ENCODE measurements at regions not wholly inside any gene's neighbourhood (a gene's known extent, or its start where the extent isn't known, plus 50 kb on each side); places are given as distances from the start of the nearest gene placed in this dataset.
A peak's percentile ranks its signal among the peaks of the same experiment; 100 is the strongest.

DNA sequence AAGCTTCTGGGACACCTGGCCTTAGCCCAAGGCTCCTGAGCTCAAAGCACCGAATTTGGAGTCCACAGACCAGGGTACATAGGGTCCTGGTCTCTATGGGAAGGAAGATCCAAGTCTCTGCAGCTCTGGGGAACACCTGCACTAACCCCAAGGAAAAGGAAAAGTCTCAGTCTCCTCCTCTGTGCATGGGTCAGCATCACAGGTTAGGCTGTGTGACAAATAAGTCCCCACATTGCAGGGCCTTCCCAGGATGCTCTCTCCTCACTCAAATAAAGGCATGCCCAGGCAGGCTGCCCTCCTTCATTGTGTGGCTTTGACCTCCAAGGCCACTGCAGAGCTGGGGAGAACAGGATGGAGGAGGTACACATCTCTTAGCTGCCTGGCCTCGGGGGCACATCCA is 121.0 kb upstream of the ZMIZ1 start:
- TF ChIP-seq CREB1 (IDR thresholded peaks at IDR 0.05; ENCODE audit: low read depth): no peak

DNA sequence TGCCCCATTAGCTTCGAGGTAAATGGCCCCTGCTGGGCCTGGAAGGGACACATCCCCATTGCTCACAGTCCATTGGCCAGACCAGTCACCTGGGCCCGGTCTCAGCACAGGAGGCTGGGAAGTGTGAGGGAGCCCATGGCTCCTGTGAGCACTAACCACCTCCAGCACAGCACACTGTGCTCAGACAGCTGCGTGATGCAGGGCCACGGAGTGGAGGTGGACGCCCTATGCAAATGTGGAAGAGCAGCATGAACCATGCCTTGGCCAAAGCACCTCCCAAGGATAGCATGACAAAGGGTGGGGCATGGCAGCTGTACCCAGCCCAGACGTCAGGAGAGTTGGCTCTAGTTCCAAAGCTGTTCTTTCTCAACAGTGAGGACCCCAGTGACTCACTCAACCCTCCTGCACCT is 120.1 kb upstream of the ZMIZ1 start:
- no peak for TF ChIP-seq TEAD4 (IDR thresholded peaks at IDR 0.05)
- no peak; the same call in 1 of the 2 replicates for TF ChIP-seq EP300 (IDR thresholded peaks at IDR 0.05; ENCODE audit: borderline replicate concordance)
- TF ChIP-seq YY1 (IDR thresholded peaks at IDR 0.05; ENCODE audit: low read depth): no peak
- peak; percentile 73 for TF ChIP-seq TCF12 (IDR thresholded peaks at IDR 0.05; ENCODE audit: low read depth)
- TF ChIP-seq, protein P1, sequence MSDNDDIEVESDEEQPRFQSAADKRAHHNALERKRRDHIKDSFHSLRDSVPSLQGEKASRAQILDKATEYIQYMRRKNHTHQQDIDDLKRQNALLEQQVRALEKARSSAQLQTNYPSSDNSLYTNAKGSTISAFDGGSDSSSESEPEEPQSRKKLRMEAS (IDR thresholded peaks at IDR 0.05): peak; percentile 81
- TF ChIP-seq CREB1 (IDR thresholded peaks at IDR 0.05; ENCODE audit: low read depth): no peak
- TF ChIP-seq, protein P2, sequence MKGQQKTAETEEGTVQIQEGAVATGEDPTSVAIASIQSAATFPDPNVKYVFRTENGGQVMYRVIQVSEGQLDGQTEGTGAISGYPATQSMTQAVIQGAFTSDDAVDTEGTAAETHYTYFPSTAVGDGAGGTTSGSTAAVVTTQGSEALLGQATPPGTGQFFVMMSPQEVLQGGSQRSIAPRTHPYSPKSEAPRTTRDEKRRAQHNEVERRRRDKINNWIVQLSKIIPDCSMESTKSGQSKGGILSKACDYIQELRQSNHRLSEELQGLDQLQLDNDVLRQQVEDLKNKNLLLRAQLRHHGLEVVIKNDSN (IDR thresholded peaks at IDR 0.05): peak; percentile 88
- no peak; the same call in 1 of the 2 replicates for TF ChIP-seq CEBPB (IDR thresholded peaks at IDR 0.05)
- peak; percentile 29; the same call in 1 of the 2 replicates for TF ChIP-seq RAD21 (IDR thresholded peaks at IDR 0.05; ENCODE audit: low read depth)
- TF ChIP-seq TAF1 (IDR thresholded peaks at IDR 0.05; ENCODE audit: low read depth): no peak
- no peak for TF ChIP-seq EGR1 (IDR thresholded peaks at IDR 0.05)
- TF ChIP-seq FOXM1 (IDR thresholded peaks at IDR 0.05; ENCODE audit: borderline replicate concordance, low read depth): no peak
- no peak for TF ChIP-seq ZBTB7A (IDR thresholded peaks at IDR 0.05; ENCODE audit: low read depth)
- peak; percentile 78 for TF ChIP-seq NFIC (IDR thresholded peaks at IDR 0.05)
- TF ChIP-seq, protein P3, sequence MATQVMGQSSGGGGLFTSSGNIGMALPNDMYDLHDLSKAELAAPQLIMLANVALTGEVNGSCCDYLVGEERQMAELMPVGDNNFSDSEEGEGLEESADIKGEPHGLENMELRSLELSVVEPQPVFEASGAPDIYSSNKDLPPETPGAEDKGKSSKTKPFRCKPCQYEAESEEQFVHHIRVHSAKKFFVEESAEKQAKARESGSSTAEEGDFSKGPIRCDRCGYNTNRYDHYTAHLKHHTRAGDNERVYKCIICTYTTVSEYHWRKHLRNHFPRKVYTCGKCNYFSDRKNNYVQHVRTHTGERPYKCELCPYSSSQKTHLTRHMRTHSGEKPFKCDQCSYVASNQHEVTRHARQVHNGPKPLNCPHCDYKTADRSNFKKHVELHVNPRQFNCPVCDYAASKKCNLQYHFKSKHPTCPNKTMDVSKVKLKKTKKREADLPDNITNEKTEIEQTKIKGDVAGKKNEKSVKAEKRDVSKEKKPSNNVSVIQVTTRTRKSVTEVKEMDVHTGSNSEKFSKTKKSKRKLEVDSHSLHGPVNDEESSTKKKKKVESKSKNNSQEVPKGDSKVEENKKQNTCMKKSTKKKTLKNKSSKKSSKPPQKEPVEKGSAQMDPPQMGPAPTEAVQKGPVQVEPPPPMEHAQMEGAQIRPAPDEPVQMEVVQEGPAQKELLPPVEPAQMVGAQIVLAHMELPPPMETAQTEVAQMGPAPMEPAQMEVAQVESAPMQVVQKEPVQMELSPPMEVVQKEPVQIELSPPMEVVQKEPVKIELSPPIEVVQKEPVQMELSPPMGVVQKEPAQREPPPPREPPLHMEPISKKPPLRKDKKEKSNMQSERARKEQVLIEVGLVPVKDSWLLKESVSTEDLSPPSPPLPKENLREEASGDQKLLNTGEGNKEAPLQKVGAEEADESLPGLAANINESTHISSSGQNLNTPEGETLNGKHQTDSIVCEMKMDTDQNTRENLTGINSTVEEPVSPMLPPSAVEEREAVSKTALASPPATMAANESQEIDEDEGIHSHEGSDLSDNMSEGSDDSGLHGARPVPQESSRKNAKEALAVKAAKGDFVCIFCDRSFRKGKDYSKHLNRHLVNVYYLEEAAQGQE (IDR thresholded peaks at IDR 0.05; ENCODE audit: low read depth): no peak

DNA sequence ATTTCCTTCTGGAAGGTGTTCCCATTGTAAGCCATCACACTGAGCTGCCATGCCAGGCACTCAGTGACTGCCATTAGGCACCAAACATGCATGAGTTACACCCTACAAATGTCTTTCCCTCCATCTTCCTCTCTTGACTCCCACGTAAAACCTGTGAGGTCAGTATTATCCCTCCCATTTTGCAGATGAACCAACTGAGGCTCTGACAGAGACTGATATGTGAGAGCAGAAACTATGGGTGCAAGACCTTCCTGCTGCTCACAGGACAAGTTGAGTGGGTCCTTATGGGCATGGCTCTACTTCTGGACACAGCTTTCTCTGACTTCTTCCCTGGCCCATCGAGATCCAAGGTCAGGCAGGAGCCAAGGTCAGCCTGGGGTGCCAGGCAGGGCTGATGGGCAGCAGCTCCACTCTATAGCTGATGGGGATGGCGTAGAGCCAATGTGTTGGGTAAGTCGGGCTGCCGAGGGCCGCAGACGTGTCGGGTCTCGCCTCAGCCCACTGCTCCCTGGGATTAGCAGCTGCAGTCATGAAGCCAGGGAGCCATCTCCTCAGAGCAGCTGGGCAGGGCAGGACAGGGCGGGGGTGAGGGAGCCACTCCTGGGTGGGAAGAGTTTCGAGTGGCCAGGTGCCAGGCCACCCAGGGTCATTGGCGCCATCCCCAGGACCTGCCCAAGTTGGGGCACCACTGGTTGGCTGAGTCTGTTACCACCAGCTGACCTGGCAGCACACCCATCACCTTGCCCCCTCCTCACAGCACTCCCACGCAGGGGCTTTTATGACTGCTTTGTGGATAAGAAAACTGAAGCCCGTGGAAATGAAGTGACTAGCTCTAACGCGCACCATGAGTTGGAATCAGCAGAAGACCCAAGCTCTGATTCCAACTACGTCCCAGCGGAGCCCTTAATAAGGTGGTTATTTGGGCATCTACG is 117.8 kb upstream of the ZMIZ1 start:
- TF ChIP-seq, protein P3 (IDR thresholded peaks at IDR 0.05; ENCODE audit: low read depth): no peak
- TF ChIP-seq RAD21 (IDR thresholded peaks at IDR 0.05; ENCODE audit: low read depth) (no peak; the same call in 1 of the 2 replicates), NFIC (IDR thresholded peaks at IDR 0.05) (peak; percentile 89), EP300 (IDR thresholded peaks at IDR 0.05; ENCODE audit: borderline replicate concordance) (peak; percentile 62; the same call in 1 of the 2 replicates), FOXM1 (IDR thresholded peaks at IDR 0.05; ENCODE audit: borderline replicate concordance, low read depth) (no peak), CREB1 (IDR thresholded peaks at IDR 0.05; ENCODE audit: low read depth) (no peak), TCF12 (IDR thresholded peaks at IDR 0.05; ENCODE audit: low read depth) (peak; percentile 79), TEAD4 (IDR thresholded peaks at IDR 0.05) (no peak), CEBPB (IDR thresholded peaks at IDR 0.05) (peak; percentile 73; the same call in 1 of the 2 replicates), ZBTB7A (IDR thresholded peaks at IDR 0.05; ENCODE audit: low read depth) (no peak), YY1 (IDR thresholded peaks at IDR 0.05; ENCODE audit: low read depth) (no peak), TAF1 (IDR thresholded peaks at IDR 0.05; ENCODE audit: low read depth) (no peak), EGR1 (IDR thresholded peaks at IDR 0.05) (peak; percentile 69; the same call in 1 of the 2 replicates)
- TF ChIP-seq, protein P2 (IDR thresholded peaks at IDR 0.05): no peak
- TF ChIP-seq, protein P1 (IDR thresholded peaks at IDR 0.05): no peak; the same call in none of the 2 replicates

DNA sequence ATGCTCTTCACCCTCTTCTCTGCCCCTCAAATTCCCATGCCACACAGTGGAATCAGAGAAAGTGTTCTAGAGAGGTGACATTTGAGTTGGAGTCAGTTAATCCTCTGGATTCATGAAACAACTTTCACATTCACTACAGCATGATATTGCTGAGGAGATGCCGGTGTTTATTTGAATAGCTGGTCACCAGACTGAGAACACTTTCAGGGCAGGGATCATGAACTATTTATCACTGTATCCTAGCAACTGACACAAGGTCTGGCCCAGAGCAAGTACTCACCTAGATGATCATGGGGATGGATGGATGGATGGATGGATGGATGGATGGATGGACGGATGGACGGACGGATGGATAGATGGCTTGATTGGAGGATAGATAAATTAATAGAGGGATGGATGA is 116.7 kb upstream of the ZMIZ1 start:
- TF ChIP-seq EP300 (IDR thresholded peaks at IDR 0.05; ENCODE audit: borderline replicate concordance): no peak
- TF ChIP-seq, protein P1 (IDR thresholded peaks at IDR 0.05): no peak
- TF ChIP-seq YY1 (IDR thresholded peaks at IDR 0.05; ENCODE audit: low read depth): no peak
- TF ChIP-seq FOXM1 (IDR thresholded peaks at IDR 0.05; ENCODE audit: borderline replicate concordance, low read depth): no peak
- no peak for TF ChIP-seq RAD21 (IDR thresholded peaks at IDR 0.05; ENCODE audit: low read depth)
- TF ChIP-seq ZBTB7A (IDR thresholded peaks at IDR 0.05; ENCODE audit: low read depth): no peak

DNA sequence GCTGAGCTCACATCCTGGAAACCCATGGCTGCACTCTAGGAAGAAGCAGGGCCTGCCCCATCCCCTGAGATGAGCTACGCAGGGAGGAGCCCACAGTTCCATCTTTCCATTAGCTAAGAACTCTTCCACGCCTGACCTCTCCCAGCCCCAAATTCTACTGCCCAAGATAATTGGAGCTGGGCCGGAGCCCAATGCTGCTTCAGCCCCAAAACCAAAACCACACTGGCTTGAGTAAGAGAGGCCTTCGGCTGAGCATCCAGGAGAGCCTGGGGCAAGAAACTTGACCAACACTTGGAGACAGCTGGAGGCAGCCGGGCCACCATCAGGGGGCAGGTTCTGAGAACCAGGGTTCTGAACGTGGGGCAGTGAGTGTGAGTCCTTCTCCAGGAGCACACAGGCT is 116.1 kb upstream of the ZMIZ1 start:
- TF ChIP-seq, protein P2 (IDR thresholded peaks at IDR 0.05): no peak
- TF ChIP-seq TAF1 (IDR thresholded peaks at IDR 0.05; ENCODE audit: low read depth) (no peak), CREB1 (IDR thresholded peaks at IDR 0.05; ENCODE audit: low read depth) (no peak), YY1 (IDR thresholded peaks at IDR 0.05; ENCODE audit: low read depth) (no peak), FOXM1 (IDR thresholded peaks at IDR 0.05; ENCODE audit: borderline replicate concordance, low read depth) (no peak), EP300 (IDR thresholded peaks at IDR 0.05; ENCODE audit: borderline replicate concordance) (no peak), EGR1 (IDR thresholded peaks at IDR 0.05) (no peak), TCF12 (IDR thresholded peaks at IDR 0.05; ENCODE audit: low read depth) (no peak), TEAD4 (IDR thresholded peaks at IDR 0.05) (no peak), NFIC (IDR thresholded peaks at IDR 0.05) (no peak), RAD21 (IDR thresholded peaks at IDR 0.05; ENCODE audit: low read depth) (no peak), ZBTB7A (IDR thresholded peaks at IDR 0.05; ENCODE audit: low read depth) (no peak)
- TF ChIP-seq, protein P1 (IDR thresholded peaks at IDR 0.05): no peak
- TF ChIP-seq, protein P3 (IDR thresholded peaks at IDR 0.05; ENCODE audit: low read depth): no peak

Data from Ishikawa (cell line).